ENCODE measurements at regions not wholly inside any gene's neighbourhood (a gene's known extent, or its start where the extent isn't known, plus 50 kb on each side); places are given as distances from the start of the nearest gene placed in this dataset.

DNA sequence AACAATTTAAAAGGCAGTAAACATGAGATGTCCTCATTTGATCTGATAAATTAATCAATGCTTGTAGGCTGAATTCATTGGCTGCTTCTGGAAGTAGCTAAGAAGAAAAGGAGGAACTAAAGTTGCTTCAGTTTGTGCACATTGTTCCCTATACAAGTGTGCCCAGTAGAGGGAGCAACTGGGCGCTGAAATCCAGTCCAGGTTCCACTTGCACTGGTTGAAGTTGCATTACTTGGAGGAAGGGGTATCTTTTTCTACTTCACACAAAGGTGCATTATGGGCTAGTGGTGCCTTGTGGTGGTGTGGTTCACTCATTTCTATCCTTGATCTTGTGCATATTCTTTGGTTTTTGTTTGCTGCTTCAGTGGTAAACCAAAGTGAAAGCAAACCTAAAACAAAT is 67.9 kb upstream of the SOX3 start:
- TF ChIP-seq, protein P1, sequence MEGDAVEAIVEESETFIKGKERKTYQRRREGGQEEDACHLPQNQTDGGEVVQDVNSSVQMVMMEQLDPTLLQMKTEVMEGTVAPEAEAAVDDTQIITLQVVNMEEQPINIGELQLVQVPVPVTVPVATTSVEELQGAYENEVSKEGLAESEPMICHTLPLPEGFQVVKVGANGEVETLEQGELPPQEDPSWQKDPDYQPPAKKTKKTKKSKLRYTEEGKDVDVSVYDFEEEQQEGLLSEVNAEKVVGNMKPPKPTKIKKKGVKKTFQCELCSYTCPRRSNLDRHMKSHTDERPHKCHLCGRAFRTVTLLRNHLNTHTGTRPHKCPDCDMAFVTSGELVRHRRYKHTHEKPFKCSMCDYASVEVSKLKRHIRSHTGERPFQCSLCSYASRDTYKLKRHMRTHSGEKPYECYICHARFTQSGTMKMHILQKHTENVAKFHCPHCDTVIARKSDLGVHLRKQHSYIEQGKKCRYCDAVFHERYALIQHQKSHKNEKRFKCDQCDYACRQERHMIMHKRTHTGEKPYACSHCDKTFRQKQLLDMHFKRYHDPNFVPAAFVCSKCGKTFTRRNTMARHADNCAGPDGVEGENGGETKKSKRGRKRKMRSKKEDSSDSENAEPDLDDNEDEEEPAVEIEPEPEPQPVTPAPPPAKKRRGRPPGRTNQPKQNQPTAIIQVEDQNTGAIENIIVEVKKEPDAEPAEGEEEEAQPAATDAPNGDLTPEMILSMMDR (IDR thresholded peaks at IDR 0.05) = peak in 4 of 6 experiments; percentile 12 to 38 (median 15)
- no peak for TF ChIP-seq POLR2A (IDR thresholded peaks at IDR 0.05)
- no peaks in the 10 kb centered on the region for H3K9me3 ChIP-seq

DNA sequence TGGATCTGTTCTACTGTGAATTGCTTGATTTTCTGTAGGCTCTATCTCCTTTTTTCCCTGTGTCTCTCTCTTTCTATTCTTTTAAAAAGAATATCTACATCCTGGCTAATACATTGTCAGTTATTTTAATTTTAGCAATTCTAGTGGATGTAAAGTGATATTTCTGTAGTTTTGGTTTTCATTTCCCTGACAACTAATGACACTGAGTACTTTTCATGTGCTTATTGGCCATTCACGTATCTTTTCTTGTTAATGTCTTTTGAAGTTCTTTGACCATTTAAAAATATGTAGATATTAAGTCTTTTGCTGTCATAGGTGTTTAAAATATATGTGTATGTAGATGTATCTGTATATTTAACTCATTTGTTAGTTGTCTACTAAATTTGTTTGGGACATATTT is 59.0 kb upstream of the SOX3 start:
- no peaks in the 10 kb centered on the region for H3K4me1 ChIP-seq
- H3K9me3 ChIP-seq = no peaks in the 10 kb centered on the region
- no peaks in the 10 kb centered on the region for H3K27me3 ChIP-seq
- no peak overlapping the region for H3K27ac ChIP-seq
- no peak overlapping the region for H3K4me3 ChIP-seq
- no peak for DNase-seq
- H3K36me3 ChIP-seq = no peaks in the 10 kb centered on the region
- TF ChIP-seq, protein P1 (IDR thresholded peaks at IDR 0.05) = no peak
- TF ChIP-seq POLR2A (IDR thresholded peaks at IDR 0.05) = no peak

More for the DNA sequence above, 67.9 kb upstream of the SOX3 start:
- no peaks in the 10 kb centered on the region for H3K27me3 ChIP-seq
- peak in 1 of 3 donors; percentile 56 for DNase-seq
- H3K4me3 ChIP-seq = no peak overlapping the region
- H3K27ac ChIP-seq = no peak overlapping the region
- H3K4me1 ChIP-seq = no peaks in the 10 kb centered on the region
- H3K36me3 ChIP-seq = no peaks in the 10 kb centered on the region
